C4-2B (cell line): ENCODE measurements at regions not wholly inside any gene's neighbourhood (a gene's known extent, or its start where the extent isn't known, plus 50 kb on each side); places are given as distances from the start of the nearest gene placed in this dataset.

ENCODE experiments used
- H3K27ac ChIP-seq: fragments of 450-650 bp; 2 replicates; pipeline ENCODE4 v1.5.1; 2017
- CTCF ChIP-seq: fragments of 450-650 bp; conservative IDR thresholded peaks from 2 replicates; pipeline ENCODE4 v1.5.1; 2017; ENCODE audit warnings: mild to moderate bottlenecking
- ZFX ChIP-seq: fragments of 450-650 bp; IDR thresholded peaks from 2 replicates; pipeline ENCODE4 v1.6.1; 2017

DNA sequence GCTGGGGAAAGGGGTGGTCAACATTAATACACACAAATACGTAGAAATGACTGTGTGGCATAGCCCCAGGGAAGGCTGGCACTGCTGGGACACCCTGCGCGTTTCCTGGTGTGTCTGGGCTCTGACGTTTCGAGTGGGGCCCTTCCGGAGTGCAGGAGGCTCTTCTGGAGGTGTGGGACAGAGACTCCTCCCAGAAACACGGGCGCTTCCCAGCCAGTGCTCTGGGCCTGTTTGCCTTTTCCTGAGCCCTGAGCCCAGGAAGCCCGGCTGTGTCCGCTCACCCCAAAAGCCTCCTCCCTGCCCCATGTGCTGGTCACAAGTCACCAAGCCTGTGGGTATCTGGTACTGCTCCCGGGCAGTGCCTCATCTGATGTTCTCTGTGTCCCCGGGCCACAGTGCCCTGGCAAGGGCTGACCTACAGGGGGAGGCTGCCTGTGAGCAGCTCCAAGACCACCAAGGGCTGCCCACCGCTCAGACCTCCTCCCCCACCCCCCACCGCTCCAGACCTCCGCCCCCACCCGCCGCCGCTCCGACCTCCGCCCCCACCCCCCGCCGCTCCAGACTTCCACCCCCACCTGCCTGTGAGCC, 1133.3 kb downstream of the BRD1 start:
- no peak for TF ChIP-seq CTCF
- no peak for TF ChIP-seq ZFX
- no peak overlapping the region for H3K27ac ChIP-seq

DNA sequence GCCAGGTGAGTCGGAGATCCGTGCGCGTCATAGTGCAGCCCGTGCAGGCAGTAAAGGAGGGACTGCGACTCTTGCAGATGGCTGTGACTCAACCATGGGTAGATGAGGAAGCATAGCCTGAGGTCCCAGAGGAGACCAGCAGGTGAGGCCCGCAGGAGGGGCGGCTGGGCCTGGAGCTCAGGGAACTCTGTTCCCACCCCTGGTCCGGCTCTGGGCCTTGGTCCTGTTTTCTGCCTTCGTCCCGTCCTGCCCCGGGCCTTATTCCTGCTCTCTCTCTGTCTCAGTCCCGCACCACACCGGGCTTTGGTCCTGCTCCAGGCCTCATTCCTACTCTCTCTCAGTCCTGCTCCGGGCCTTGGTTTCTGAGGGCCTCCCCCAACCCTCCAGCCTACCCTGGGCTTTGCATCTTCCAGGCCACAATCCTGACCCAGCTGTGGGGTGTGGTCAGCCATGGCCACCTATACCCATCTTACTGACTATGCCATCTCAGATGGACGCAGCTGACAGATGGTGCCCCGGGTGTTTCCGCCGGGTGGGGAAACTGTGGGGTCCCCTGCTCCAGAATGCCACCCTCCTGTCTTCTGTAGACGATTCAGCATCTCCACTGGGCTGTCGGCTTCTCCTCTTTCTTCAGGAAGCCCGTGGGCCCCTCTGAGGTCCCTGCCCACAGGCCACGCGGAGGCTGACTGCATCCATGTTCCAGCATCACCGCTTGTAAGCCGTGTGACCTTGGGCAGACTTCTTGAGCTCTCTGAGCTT, 1134.1 kb downstream of the BRD1 start:
- no peak overlapping the region for H3K27ac ChIP-seq
- TF ChIP-seq ZFX = no peak
- no peak for TF ChIP-seq CTCF

- TF ChIP-seq CTCF (no peak), ZFX (no peak)
Observed at GRCh38 chr22:48692734-48693376, 1134.8 kb downstream of the BRD1 start.

GRCh38 chr22:48691431-48691851, 1136.2 kb downstream of the BRD1 start:
- TF ChIP-seq CTCF (no peak), ZFX (no peak)
- no peak overlapping the region for H3K27ac ChIP-seq

More at GRCh38 chr22:48692734-48693376, 1134.8 kb downstream of the BRD1 start:
- H3K27ac ChIP-seq = no peak overlapping the region

DNA sequence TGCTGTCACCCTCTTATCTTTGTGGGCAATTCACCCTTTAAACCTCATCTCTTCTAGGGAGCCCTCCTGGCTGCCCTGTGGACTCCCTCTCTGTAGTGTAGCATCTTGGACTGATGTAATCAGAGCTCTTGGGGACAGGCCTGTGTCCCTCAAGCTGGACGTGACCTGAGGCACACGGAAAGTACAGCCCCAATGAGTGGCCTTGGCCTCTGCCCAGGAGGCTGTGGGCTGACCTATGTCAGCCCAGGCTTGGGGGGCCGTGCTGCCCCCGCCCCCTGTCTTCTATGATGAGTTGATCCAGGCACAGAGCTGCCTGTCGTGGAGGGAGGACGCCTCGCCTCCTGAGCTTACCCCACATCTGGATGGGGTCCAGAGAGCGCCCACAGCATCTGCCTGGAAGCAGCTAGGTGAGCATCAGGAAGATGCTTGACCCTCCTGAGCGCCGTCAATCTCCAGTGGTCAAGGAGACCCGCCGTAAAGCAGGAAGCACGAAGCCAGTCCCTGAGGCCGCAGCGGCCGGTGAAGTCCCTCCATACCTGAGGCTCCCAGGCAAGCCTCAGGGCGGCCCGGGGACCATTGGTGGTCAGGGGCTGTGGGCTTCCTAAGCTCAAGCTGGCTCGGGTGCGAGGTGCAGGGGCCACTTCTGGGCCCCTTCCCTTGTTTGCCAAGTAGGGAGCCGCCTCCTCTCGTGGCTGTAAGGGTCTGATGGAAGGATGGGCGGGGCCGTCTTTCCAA, 1136.9 kb downstream of the BRD1 start:
- no peak overlapping the region for H3K27ac ChIP-seq
- TF ChIP-seq CTCF = no peak
- TF ChIP-seq ZFX = no peak

DNA sequence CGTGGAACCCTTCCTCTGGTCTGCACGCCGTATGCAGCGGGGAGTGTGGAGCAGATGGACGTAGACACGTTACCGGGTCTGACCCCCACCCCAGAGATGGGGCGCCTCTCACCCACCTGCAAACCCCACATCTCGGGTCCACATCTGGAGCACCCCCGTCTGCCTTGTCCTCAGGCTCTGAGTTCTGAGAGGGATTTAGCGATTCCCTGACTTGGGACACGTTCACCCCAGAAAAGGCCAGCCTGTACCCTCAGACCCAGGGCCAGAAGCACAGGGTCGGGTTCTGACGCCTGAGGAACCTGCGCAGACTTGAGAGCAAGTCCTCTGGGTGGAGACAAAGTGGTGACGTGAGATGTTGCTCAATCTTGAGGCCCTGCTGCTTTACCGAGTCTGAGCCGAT, 1138.5 kb downstream of the BRD1 start:
- TF ChIP-seq ZFX (no peak), CTCF (no peak)
- no peak overlapping the region for H3K27ac ChIP-seq

DNA sequence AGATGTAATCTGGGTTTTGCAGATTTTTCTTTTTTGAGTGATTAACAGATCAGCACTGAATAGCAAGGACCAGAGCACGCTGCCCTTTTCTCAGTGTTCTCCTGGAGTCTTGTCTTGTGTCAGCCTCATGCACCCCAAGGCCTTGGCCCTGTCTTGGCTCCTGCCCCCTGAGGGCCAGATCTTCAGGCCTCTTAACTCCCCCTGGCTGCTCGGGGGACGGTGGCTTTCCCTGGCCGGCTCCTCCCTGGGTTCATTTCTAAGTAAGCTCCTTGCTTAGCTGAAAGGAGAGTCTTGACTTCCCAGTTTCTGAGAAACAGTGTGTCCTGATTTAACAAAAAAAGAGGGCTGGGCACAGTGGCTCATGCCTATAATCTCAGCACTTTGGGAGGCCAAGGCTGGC, 1139.3 kb downstream of the BRD1 start:
- TF ChIP-seq ZFX = no peak
- no peak for TF ChIP-seq CTCF
- H3K27ac ChIP-seq = no peak overlapping the region
